WTC11 (cell line): ENCODE measurements at regions not wholly inside any gene's neighbourhood (a gene's known extent, or its start where the extent isn't known, plus 50 kb on each side); places are given as distances from the start of the nearest gene placed in this dataset.
A peak's percentile ranks its signal among the peaks of the same experiment; 100 is the strongest.

Source experiments
- ATAC-seq: fragments of 200-7000 bp; cut with Tn5 transposase; 2 replicates; pipeline ENCODE4 v1.10.0; 2021; ENCODE audit warnings: mild to moderate bottlenecking, moderate library complexity
- CTCF ChIA-PET: fragments of 300-600 bp; sonication (Branson Sonifier 250); formaldehyde crosslinking; loops from one replicate; lab custom pipeline; 2021; ENCODE audit warnings: antibody characterized with exemption; lab: Charles Lee
- POLR2A ChIA-PET: fragments of 350-600 bp; sonication (Branson Sonifier 250); formaldehyde crosslinking; loops from one replicate; lab custom pipeline; 2021; ENCODE audit warnings: antibody characterized with exemption; lab: Charles Lee
- DNase-seq: peaks from one replicate; pipeline ENCODE4 v3.0.0; 2021; ENCODE audit warnings: low spot score
- H3K27ac Mint-ChIP-seq: 2 replicates; pipeline ENCODE4 v1.8.0; 2021; ENCODE audit warnings: mixed read lengths
- H3K27me3 Mint-ChIP-seq: 2 replicates; pipeline ENCODE4 v1.8.0; 2021; ENCODE audit warnings: low read depth, mild to moderate bottlenecking, moderate library complexity, mixed read lengths
- H3K36me3 Mint-ChIP-seq: 2 replicates; pipeline ENCODE4 v1.8.0; 2021; ENCODE audit warnings: mixed read lengths
- H3K4me1 Mint-ChIP-seq: 2 replicates; pipeline ENCODE4 v1.8.0; 2022; ENCODE audit warnings: mixed read lengths
- H3K4me3 Mint-ChIP-seq: 2 replicates; pipeline ENCODE4 v1.8.0; 2021; ENCODE audit warnings: mild to moderate bottlenecking, moderate library complexity, mixed read lengths
- H3K9me3 Mint-ChIP-seq: 2 replicates; pipeline ENCODE4 v1.8.0; 2021; ENCODE audit warnings: mixed read lengths
- AR ChIP-seq: fragments of 250-450 bp; sonication (Bioruptor Pico); IDR thresholded peaks from 2 replicates; pipeline ENCODE4 v1.9.0; 2021; ENCODE audit warnings: mild to moderate bottlenecking
- CDX4 ChIP-seq: fragments of 250-450 bp; sonication (Bioruptor Pico); IDR thresholded peaks from 2 replicates; pipeline ENCODE4 v1.9.0; 2021; ENCODE audit warnings: moderate library complexity, mild to moderate bottlenecking, inconsistent platforms, borderline replicate concordance
- CREB1 ChIP-seq: sonication (generic); formaldehyde crosslinking; IDR thresholded peaks from 2 replicates; pipeline ENCODE4 v1.8.0; 2023; ENCODE audit warnings: mild to moderate bottlenecking, missing genetic modification reagents
- CTCF ChIP-seq: fragments of 200-600 bp; IDR thresholded peaks from 2 replicates; pipeline ENCODE4 v1.8.0; 2022; ENCODE audit warnings: antibody characterized with exemption
- E2F5 ChIP-seq: sonication (generic); formaldehyde crosslinking; IDR thresholded peaks from 2 replicates; pipeline ENCODE4 v1.8.1; 2022; ENCODE audit warnings: mild to moderate bottlenecking, moderate library complexity, missing genetic modification reagents
- ERG ChIP-seq: fragments of 250-450 bp; sonication (Bioruptor Pico); IDR thresholded peaks from 2 replicates; pipeline ENCODE4 v1.8.0; 2021; ENCODE audit warnings: mild to moderate bottlenecking
- GABPB1 ChIP-seq: sonication (generic); formaldehyde crosslinking; IDR thresholded peaks from 2 replicates; pipeline ENCODE4 v1.8.1; 2023; ENCODE audit warnings: mild to moderate bottlenecking, missing genetic modification reagents
- MXD4 ChIP-seq: fragments of 250-450 bp; sonication (Bioruptor Pico); IDR thresholded peaks from 2 replicates; pipeline ENCODE4 v1.8.0; 2021; ENCODE audit warnings: mild to moderate bottlenecking, moderate library complexity, borderline replicate concordance
- OVOL2 ChIP-seq: fragments of 250-450 bp; sonication (Bioruptor Pico); IDR thresholded peaks from 2 replicates; pipeline ENCODE4 v1.9.0; 2021; ENCODE audit warnings: mild to moderate bottlenecking, borderline replicate concordance
- TEAD1 ChIP-seq: sonication (generic); formaldehyde crosslinking; IDR thresholded peaks from 2 replicates; pipeline ENCODE4 v1.8.0; 2022; ENCODE audit warnings: mild to moderate bottlenecking, missing genetic modification reagents
- ZMAT4 ChIP-seq: fragments of 250-450 bp; sonication (Bioruptor Pico); IDR thresholded peaks from 2 replicates; pipeline ENCODE4 v1.9.0; 2021; ENCODE audit warnings: mild to moderate bottlenecking
- ZNF263 ChIP-seq: sonication (generic); formaldehyde crosslinking; IDR thresholded peaks from 2 replicates; pipeline ENCODE4 v1.8.1; 2022; ENCODE audit warnings: low read depth, mild to moderate bottlenecking, moderate library complexity, missing genetic modification reagents
- ZNF281 ChIP-seq: sonication (generic); formaldehyde crosslinking; IDR thresholded peaks from 2 replicates; pipeline ENCODE4 v1.8.0; 2023; ENCODE audit warnings: mild to moderate bottlenecking, missing genetic modification reagents
- ZNF317 ChIP-seq: sonication (generic); formaldehyde crosslinking; IDR thresholded peaks from 2 replicates; pipeline ENCODE4 v1.8.1; 2023; ENCODE audit warnings: low read depth, mild to moderate bottlenecking, moderate library complexity, missing genetic modification reagents, borderline replicate concordance
- ZNF423 ChIP-seq: fragments of 250-450 bp; sonication (Bioruptor Pico); IDR thresholded peaks from 2 replicates; pipeline ENCODE4 v2.1.2; 2022; ENCODE audit warnings: mild to moderate bottlenecking, moderate library complexity

- peak; percentile 96 for ATAC-seq
- no peak overlapping the region for H3K27ac Mint-ChIP-seq
Measured at GRCh38 chr18:53698907-53699306, 525.6 kb downstream of the MBD2 start.

GRCh38 chr18:53689886-53690285 is 534.6 kb downstream of the MBD2 start:
- ATAC-seq (no peak), DNase-seq (no peak)
- POLR2A ChIA-PET, result no interaction called here
- H3K27ac Mint-ChIP-seq, result no peak overlapping the region
- CTCF ChIA-PET, result no interaction called here
- no peaks in the 10 kb centered on the region for H3K27me3 Mint-ChIP-seq
- no peaks in the 10 kb centered on the region for H3K36me3 Mint-ChIP-seq
- H3K9me3 Mint-ChIP-seq, result peaks cover 8% of the 10 kb centered on the region
- H3K4me1 Mint-ChIP-seq, result peaks cover 8% of the 10 kb centered on the region
- TF ChIP-seq TEAD1 (CRISPR knock-in tag), result no peak
- TF ChIP-seq ZNF263 (CRISPR knock-in tag), result no peak
- TF ChIP-seq ZMAT4, result no peak
- no peak for TF ChIP-seq AR
- no peak for TF ChIP-seq GABPB1 (CRISPR knock-in tag)
- no peak for TF ChIP-seq E2F5 (CRISPR knock-in tag)
- no peak for TF ChIP-seq CREB1 (CRISPR knock-in tag)
- no peak for TF ChIP-seq ERG (CRISPR knock-in tag)
- no peak for TF ChIP-seq ZNF317 (CRISPR knock-in tag)
- no peak for TF ChIP-seq ZNF281 (CRISPR knock-in tag)
- no peak for TF ChIP-seq CDX4 (CRISPR knock-in tag)
- no peak for TF ChIP-seq MXD4 (CRISPR knock-in tag)
- no peak for TF ChIP-seq OVOL2 (CRISPR knock-in tag)
- TF ChIP-seq, all 79 proteins: peak for 0
- H3K4me3 Mint-ChIP-seq, result no peak overlapping the region

More at GRCh38 chr18:53698907-53699306, 525.6 kb downstream of the MBD2 start:
- Mint-ChIP-seq H3K9me3 (peaks cover 4% of the 10 kb centered on the region), H3K27me3 (no peaks in the 10 kb centered on the region), H3K4me1 (peaks cover 7% of the 10 kb centered on the region), H3K36me3 (no peaks in the 10 kb centered on the region), H3K4me3 (no peak overlapping the region)
- no peak for TF ChIP-seq ZNF423 (CRISPR knock-in tag)
- 0 out of 2 replicates have a peak, but pooled peaks have one; percentile 29 for TF ChIP-seq CTCF
- POLR2A ChIA-PET, result no interaction called here
- CTCF ChIA-PET, result interaction anchor here (0.6 to 1.6 kb wide), 17 partner anchors 8 to 436 kb away, joined by 3 to 35 read pairs (median 3); no protein-coding TSS in a partner anchor
- peak; percentile 52 for DNase-seq
